MCF 10A (cell line): ENCODE measurements at regions not wholly inside any gene's neighbourhood (a gene's known extent, or its start where the extent isn't known, plus 50 kb on each side); places are given as distances from the start of the nearest gene placed in this dataset.
A peak's percentile ranks its signal among the peaks of the same experiment; 100 is the strongest.

Source experiments
- BruUV-seq: library from RNA; stranded (reverse); fragments of 400-500 nt; replicated peaks from 2 replicates; lab custom pipeline; 2021; lab: Mats Ljungman, UMichigan
- CTCF ChIA-PET: fragments of 300-600 bp; sonication (Branson Sonifier 250); formaldehyde crosslinking; extraction: SDS; loops from one replicate; lab custom pipeline; 2021; ENCODE audit warnings: antibody characterized with exemption, inconsistent platforms; lab: Yijun Ruan, JAX
- POLR2A ChIA-PET: fragments of 300-600, 350-650 bp; sonication (Branson Sonifier 250); formaldehyde crosslinking; extraction: SDS; loops from one replicate; lab custom pipeline; 2020; ENCODE audit warnings: antibody characterized with exemption, inconsistent platforms; lab: Yijun Ruan, JAX
- DNase-seq: peaks from one replicate; pipeline ENCODE4 v3.0.0-alpha.2; 2018; ENCODE audit not compliant: unreplicated experiment
- H3K27ac Mint-ChIP-seq: one replicate; pipeline ENCODE4 v1.8.0; 2022; ENCODE audit warnings: mild to moderate bottlenecking, low read depth, mixed read lengths; ENCODE audit not compliant: unreplicated experiment
- H3K27me3 Mint-ChIP-seq: one replicate; pipeline ENCODE4 v1.8.0; 2022; ENCODE audit warnings: mixed read lengths; ENCODE audit not compliant: insufficient read depth, unreplicated experiment
- H3K36me3 Mint-ChIP-seq: one replicate; pipeline ENCODE4 v1.8.0; 2022; ENCODE audit warnings: mild to moderate bottlenecking, moderate library complexity, mixed read lengths; ENCODE audit not compliant: insufficient read depth, unreplicated experiment
- H3K4me1 Mint-ChIP-seq: one replicate; pipeline ENCODE4 v1.8.0; 2022; ENCODE audit warnings: mixed read lengths; ENCODE audit not compliant: insufficient read depth, unreplicated experiment
- H3K4me3 Mint-ChIP-seq: one replicate; pipeline ENCODE4 v1.8.0; 2022; ENCODE audit warnings: mild to moderate bottlenecking, moderate library complexity, mixed read lengths; ENCODE audit not compliant: unreplicated experiment
- H3K9me3 Mint-ChIP-seq: one replicate; pipeline ENCODE4 v1.8.0; 2022; ENCODE audit warnings: mixed read lengths; ENCODE audit not compliant: unreplicated experiment
- intact Hi-C: fragments of 100-400 bp; cut with micrococcal nuclease; formaldehyde crosslinking; loops from 2 replicates; pipeline ENCODE4 v1.14.1; 2022
- TF ChIP-seq, protein P1 (sequence below): fragments of 200-600 bp; IDR thresholded peaks from one replicate; pipeline ENCODE4 v1.8.0; 2022; ENCODE audit warnings: antibody characterized with exemption, mild to moderate bottlenecking; ENCODE audit not compliant: unreplicated experiment

- POLR2A ChIA-PET, result interaction anchor here (0.7 kb wide), 1 partner anchor 11 kb away, joined by 3 read pairs; no protein-coding TSS in a partner anchor
- Mint-ChIP-seq H3K27ac (no peak overlapping the region), H3K4me3 (no peak overlapping the region), H3K27me3 (no peaks in the 10 kb centered on the region), H3K9me3 (no peaks in the 10 kb centered on the region), H3K36me3 (no peaks in the 10 kb centered on the region), H3K4me1 (peaks cover 13% of the 10 kb centered on the region)
- intact Hi-C loops, result no loop called here
- TF ChIP-seq, protein P1, sequence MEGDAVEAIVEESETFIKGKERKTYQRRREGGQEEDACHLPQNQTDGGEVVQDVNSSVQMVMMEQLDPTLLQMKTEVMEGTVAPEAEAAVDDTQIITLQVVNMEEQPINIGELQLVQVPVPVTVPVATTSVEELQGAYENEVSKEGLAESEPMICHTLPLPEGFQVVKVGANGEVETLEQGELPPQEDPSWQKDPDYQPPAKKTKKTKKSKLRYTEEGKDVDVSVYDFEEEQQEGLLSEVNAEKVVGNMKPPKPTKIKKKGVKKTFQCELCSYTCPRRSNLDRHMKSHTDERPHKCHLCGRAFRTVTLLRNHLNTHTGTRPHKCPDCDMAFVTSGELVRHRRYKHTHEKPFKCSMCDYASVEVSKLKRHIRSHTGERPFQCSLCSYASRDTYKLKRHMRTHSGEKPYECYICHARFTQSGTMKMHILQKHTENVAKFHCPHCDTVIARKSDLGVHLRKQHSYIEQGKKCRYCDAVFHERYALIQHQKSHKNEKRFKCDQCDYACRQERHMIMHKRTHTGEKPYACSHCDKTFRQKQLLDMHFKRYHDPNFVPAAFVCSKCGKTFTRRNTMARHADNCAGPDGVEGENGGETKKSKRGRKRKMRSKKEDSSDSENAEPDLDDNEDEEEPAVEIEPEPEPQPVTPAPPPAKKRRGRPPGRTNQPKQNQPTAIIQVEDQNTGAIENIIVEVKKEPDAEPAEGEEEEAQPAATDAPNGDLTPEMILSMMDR, result no peak
- peak; percentile 51 for DNase-seq
- CTCF ChIA-PET, result interaction anchor here (0.6 to 1.3 kb wide), 3 partner anchors 53 to 830 kb away, joined by 3 read pairs; no protein-coding TSS in a partner anchor
- no TSS peak for BruUV-seq
Measured at GRCh38 chr2:12176623-12177454, 430.4 kb downstream of the LPIN1 start.

DNA sequence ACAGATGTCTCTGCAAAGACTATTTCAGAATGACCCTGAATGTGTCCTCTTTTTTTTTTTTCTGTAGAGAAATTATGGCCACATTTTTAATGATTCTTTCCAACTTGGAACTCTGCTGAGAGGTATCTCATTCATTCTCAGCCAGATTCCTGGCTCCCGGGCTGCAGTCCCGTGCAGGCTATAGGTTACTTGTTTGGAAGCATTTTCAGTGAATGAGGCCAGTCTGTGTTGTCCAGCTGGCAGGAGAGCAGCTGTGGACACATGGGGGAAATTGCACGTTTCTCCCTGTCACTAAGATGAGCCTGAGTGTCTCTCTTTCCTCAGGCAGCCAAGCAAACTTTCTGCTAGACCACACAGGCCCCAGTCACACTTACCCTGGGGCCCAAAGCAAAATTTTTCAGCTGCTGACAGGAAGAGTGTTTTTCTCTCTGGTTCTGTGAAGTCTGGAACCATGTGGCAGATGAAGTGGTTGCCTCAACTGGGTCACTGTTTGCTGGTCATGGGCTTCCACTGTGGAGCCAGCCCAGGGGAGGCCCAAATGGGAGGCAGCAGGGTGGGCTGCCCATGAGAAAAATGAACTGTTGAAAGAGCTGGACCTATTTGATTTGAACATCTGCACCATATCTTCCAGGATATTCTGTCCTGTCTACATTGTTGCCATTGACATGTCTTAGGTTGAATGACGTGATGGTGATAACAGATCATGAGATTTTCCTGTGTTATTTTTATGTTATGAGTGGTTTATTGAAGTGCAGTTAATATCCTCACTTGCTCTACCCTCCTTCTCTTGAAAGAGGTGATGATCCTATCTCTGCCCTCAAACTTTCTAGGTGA lies 431.2 kb downstream of the LPIN1 start:
- H3K4me1 Mint-ChIP-seq, result peaks cover 13% of the 10 kb centered on the region
- H3K27me3 Mint-ChIP-seq, result no peaks in the 10 kb centered on the region
- no peaks in the 10 kb centered on the region for H3K36me3 Mint-ChIP-seq
- no peaks in the 10 kb centered on the region for H3K9me3 Mint-ChIP-seq
- no peak overlapping the region for H3K4me3 Mint-ChIP-seq
- TF ChIP-seq, protein P1, result no peak
- no peak for DNase-seq
- intact Hi-C loops, result no loop called here
- no peak overlapping the region for H3K27ac Mint-ChIP-seq
- ChIA-PET CTCF (interaction anchor here (0.6 to 1.3 kb wide), 4 partner anchors 11 to 829 kb away, joined by 3 to 4 read pairs (median 3); no protein-coding TSS in a partner anchor), POLR2A (interaction anchor here (0.7 kb wide), 1 partner anchor 12 kb away, joined by 3 read pairs; no protein-coding TSS in a partner anchor)
- no TSS peak for BruUV-seq

DNA sequence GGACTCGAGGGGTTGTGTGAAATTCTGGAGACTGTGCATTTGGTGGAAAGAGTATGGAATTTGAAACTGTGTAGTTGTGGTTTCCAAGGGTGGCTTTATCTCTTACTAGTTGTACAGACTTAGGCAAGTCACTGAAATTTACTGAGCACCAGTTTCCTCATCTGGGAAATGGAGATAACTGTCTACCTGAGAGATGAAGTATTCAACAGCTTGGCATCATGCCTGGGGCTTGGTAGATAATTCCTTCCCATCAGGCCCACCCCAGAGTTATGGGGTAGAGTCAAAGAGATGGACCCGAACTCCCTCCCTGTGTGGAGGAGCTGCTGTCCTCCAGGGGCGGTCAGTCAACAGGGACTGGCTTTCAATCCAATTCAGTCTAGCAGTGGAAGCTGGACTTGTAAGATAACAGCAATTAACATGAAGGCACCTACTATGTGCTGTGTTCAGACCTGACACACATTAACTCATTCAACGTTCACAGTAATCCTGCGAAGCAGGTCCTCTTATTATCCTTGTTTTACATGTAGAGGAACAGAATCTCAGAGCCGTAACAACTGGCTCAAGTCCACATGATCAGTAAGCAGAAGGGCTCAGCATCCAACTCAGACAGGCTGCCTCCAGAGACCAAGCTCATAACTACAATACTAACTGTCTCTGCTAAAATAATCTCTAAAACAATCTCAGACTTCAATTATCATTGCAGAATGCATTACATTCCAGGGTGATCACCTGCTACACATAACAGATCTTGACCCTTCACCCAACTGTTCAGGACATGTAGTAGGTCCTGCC lies 432.1 kb downstream of the LPIN1 start:
- no peak for DNase-seq
- Mint-ChIP-seq H3K27ac (no peak overlapping the region), H3K9me3 (no peaks in the 10 kb centered on the region), H3K27me3 (no peaks in the 10 kb centered on the region), H3K4me3 (no peak overlapping the region), H3K4me1 (peaks cover 13% of the 10 kb centered on the region), H3K36me3 (no peaks in the 10 kb centered on the region)
- TF ChIP-seq, protein P1, result no peak
- no TSS peak for BruUV-seq
- ChIA-PET POLR2A (interaction anchor here (1.8 kb wide), 1 partner anchor 9 kb away, joined by 4 read pairs; no protein-coding TSS in a partner anchor), CTCF (interaction anchor here (1.1 to 1.3 kb wide), 2 partner anchors 10 to 828 kb away, joined by 3 to 4 read pairs; no protein-coding TSS in a partner anchor)
- intact Hi-C loops, result no loop called here
